RWPE1 (cell line): ENCODE measurements at regions not wholly inside any gene's neighbourhood (a gene's known extent, or its start where the extent isn't known, plus 50 kb on each side); places are given as distances from the start of the nearest gene placed in this dataset.
"Not testable (repeated sequence)": the region's sequence is repeated elsewhere in the genome, so short reads cannot be mapped to it uniquely, and the experiment has no call there.

ENCODE experiments used
- CTCF ChIA-PET: fragments of 350-600 bp; sonication (Branson Sonifier 250); formaldehyde crosslinking; extraction: SDS; loops from one replicate; lab custom pipeline; 2021; lab: Yijun Ruan, JAX
- POLR2A ChIA-PET: fragments of 400-600 bp; formaldehyde crosslinking; extraction: SDS; loops from one replicate; lab custom pipeline; 2020; ENCODE audit warnings: antibody characterized with exemption; ENCODE audit not compliant: low non-redundant PET; lab: Yijun Ruan, JAX
- DNase-seq: peaks from one replicate; pipeline ENCODE4 v3.0.0; 2012; ENCODE audit warnings: low spot score
- H3K27ac ChIP-seq: fragments of 450-650 bp; 2 replicates; pipeline ENCODE4 v1.5.1; 2017
- CTCF ChIP-seq: fragments of 450-650 bp; conservative IDR thresholded peaks from 2 replicates; pipeline ENCODE4 v1.5.1; 2017; ENCODE audit warnings: low read depth, mild to moderate bottlenecking

GRCh38 chr5:85985167-85985566 is 632.6 kb upstream of the COX7C start:
- DNase-seq, result no peak
- no peak for TF ChIP-seq CTCF
- H3K27ac ChIP-seq, result no peak overlapping the region
- CTCF ChIA-PET, result no interaction called here
- POLR2A ChIA-PET, result no interaction called here

- ChIA-PET POLR2A (no interaction called here), CTCF (no interaction called here)
- no peak for DNase-seq
- TF ChIP-seq CTCF, result no peak
- no peak overlapping the region for H3K27ac ChIP-seq
Measured at GRCh38 chr5:85990998-85991397, 626.7 kb upstream of the COX7C start.

GRCh38 chr5:85994653-85995052 is 623.1 kb upstream of the COX7C start:
- H3K27ac ChIP-seq, DNase-seq, POLR2A ChIA-PET, CTCF ChIA-PET: not testable (repeated sequence)

GRCh38 chr5:85998656-85999055 is 619.1 kb upstream of the COX7C start:
- no peak overlapping the region for H3K27ac ChIP-seq
- CTCF ChIA-PET, result interaction anchor here (0.7 kb wide), 1 partner anchor 531 kb away, joined by 3 read pairs; no protein-coding TSS in a partner anchor
- DNase-seq, result no peak
- POLR2A ChIA-PET, result no interaction called here
- no peak for TF ChIP-seq CTCF

- TF ChIP-seq CTCF, result no peak
- CTCF ChIA-PET, result interaction anchor here (0.8 kb wide), 1 partner anchor 329 kb away, joined by 3 read pairs; no protein-coding TSS in a partner anchor
- POLR2A ChIA-PET, result no interaction called here
- no peak for DNase-seq
- H3K27ac ChIP-seq, result no peak overlapping the region
Measured at GRCh38 chr5:86008293-86008692, 609.4 kb upstream of the COX7C start.

GRCh38 chr5:86008704-86009103 is 609.0 kb upstream of the COX7C start:
- no peak for TF ChIP-seq CTCF
- no peak for DNase-seq
- no peak overlapping the region for H3K27ac ChIP-seq
- ChIA-PET POLR2A (no interaction called here), CTCF (interaction anchor here (0.8 kb wide), 1 partner anchor 328 kb away, joined by 3 read pairs; no protein-coding TSS in a partner anchor)

- DNase-seq, result no peak
- no peak overlapping the region for H3K27ac ChIP-seq
- TF ChIP-seq CTCF, result no peak
- ChIA-PET POLR2A (no interaction called here), CTCF (interaction anchor here (0.7 kb wide), 1 partner anchor 37 kb away, joined by 5 read pairs; no protein-coding TSS in a partner anchor)
Measured at GRCh38 chr5:86011937-86012336, 605.8 kb upstream of the COX7C start.
